ENCODE measurements at regions not wholly inside any gene's neighbourhood (a gene's known extent, or its start where the extent isn't known, plus 50 kb on each side); places are given as distances from the start of the nearest gene placed in this dataset.

- TF ChIP-seq SMARCC2 (IDR thresholded peaks at IDR 0.05; ENCODE audit: low read depth) = no peak
- no peak for TF ChIP-seq POLR2AphosphoS2 (IDR thresholded peaks at IDR 0.05; ENCODE audit: low read length)
- TF ChIP-seq, protein P1, sequence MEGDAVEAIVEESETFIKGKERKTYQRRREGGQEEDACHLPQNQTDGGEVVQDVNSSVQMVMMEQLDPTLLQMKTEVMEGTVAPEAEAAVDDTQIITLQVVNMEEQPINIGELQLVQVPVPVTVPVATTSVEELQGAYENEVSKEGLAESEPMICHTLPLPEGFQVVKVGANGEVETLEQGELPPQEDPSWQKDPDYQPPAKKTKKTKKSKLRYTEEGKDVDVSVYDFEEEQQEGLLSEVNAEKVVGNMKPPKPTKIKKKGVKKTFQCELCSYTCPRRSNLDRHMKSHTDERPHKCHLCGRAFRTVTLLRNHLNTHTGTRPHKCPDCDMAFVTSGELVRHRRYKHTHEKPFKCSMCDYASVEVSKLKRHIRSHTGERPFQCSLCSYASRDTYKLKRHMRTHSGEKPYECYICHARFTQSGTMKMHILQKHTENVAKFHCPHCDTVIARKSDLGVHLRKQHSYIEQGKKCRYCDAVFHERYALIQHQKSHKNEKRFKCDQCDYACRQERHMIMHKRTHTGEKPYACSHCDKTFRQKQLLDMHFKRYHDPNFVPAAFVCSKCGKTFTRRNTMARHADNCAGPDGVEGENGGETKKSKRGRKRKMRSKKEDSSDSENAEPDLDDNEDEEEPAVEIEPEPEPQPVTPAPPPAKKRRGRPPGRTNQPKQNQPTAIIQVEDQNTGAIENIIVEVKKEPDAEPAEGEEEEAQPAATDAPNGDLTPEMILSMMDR (IDR thresholded peaks at IDR 0.05 in 2 of 3, conservative IDR thresholded peaks at IDR 0.05 in 1 of 3; ENCODE audit: insufficient read depth in 2 of 3, low read depth in 1 of 3, low read length in 3 of 3) = no peak
- TF ChIP-seq JUNB (CRISPR knock-in tag; conservative IDR thresholded peaks at IDR 0.05) = no peak
- no peak for TF ChIP-seq NFATC3 (IDR thresholded peaks at IDR 0.05)
- TF ChIP-seq ELF4 (CRISPR knock-in tag; IDR thresholded peaks at IDR 0.05) = no peak
- TF ChIP-seq MAFG (tag; conservative IDR thresholded peaks at IDR 0.05) = no peak
- TF ChIP-seq JUN (IDR thresholded peaks at IDR 0.05; ENCODE audit: borderline replicate concordance, low read depth, low read length) = no peak
- no peak for TF ChIP-seq JUN (CRISPR knock-in tag; IDR thresholded peaks at IDR 0.05; ENCODE audit: borderline replicate concordance)
These were observed 316.8 kb upstream of the KLF12 start for GRCh38 chr13:74450964-74451363.

All from K562 (cell line).